Endothelial cell of umbilical vein (primary cell): ENCODE measurements at regions not wholly inside any gene's neighbourhood (a gene's known extent, or its start where the extent isn't known, plus 50 kb on each side); places are given as distances from the start of the nearest gene placed in this dataset.

Source experiments
- BruUV-seq: library from RNA; stranded (reverse); fragments of 400-500 nt; replicated peaks from 2 replicates; lab custom pipeline; 2021; lab: Mats Ljungman, UMichigan
- CTCF ChIA-PET: fragments of 300-600, 350-600 bp; sonication (Branson Sonifier 250); formaldehyde crosslinking; loops from one replicate; lab custom pipeline; 2021; ENCODE audit warnings: antibody characterized with exemption, inconsistent platforms; lab: Charles Lee
- POLR2A ChIA-PET: fragments of 300-600, 350-600 bp; sonication (Branson Sonifier 250); formaldehyde crosslinking; loops from one replicate; lab custom pipeline; 2021; ENCODE audit warnings: antibody characterized with exemption, inconsistent platforms; lab: Charles Lee
- DNase-seq: peaks from one replicate; pipeline ENCODE4 v3.0.0-alpha.2; 2011; ENCODE audit warnings: low read depth, low spot score
- FAIRE-seq: peaks from 2 replicates; lab custom pipeline; 2011; peaks lifted over from hg19 to GRCh38; lab: Jason Lieb, UNC
- H2AFZ ChIP-seq: 2 replicates; pipeline ENCODE4 v1.6.0; 2012; ENCODE audit warnings: low read depth, low read length, control low read depth, inconsistent platforms
- H3K27ac ChIP-seq: 2 replicates; pipeline ENCODE4 v1.5.1; 2011; ENCODE audit warnings: low read depth, mild to moderate bottlenecking, control low read depth, low read length, moderate library complexity; ENCODE audit not compliant: insufficient read depth
- H3K27me3 ChIP-seq, 2 experiments: 2 replicates each; pipeline versions ENCODE4 v1.6.0 to v1.6.1; 2011; ENCODE audit warnings: low read length in 2 of 2, mixed read lengths in 1 of 2; ENCODE audit not compliant: control insufficient read depth in 2 of 2, insufficient read depth in 2 of 2
- H3K36me3 ChIP-seq, 2 experiments: 2 replicates in 1 of 2; 3 replicates in 1 of 2; pipeline ENCODE4 v1.5.1; 2011; ENCODE audit warnings: low read length in 2 of 2, mild to moderate bottlenecking in 1 of 2, moderate library complexity in 1 of 2; ENCODE audit not compliant: control insufficient read depth in 2 of 2, insufficient read depth in 2 of 2; ENCODE audit errors: extremely low read depth in 1 of 2
- H3K4me1 ChIP-seq: 3 replicates; pipeline ENCODE4 v1.5.1; 2011; ENCODE audit warnings: mild to moderate bottlenecking, low read length; ENCODE audit not compliant: control insufficient read depth, insufficient read depth; ENCODE audit errors: extremely low read depth
- H3K4me2 ChIP-seq: 2 replicates; pipeline ENCODE4 v1.6.1; 2011; ENCODE audit warnings: low read length, control low read depth, mixed read lengths; ENCODE audit not compliant: insufficient read depth
- H3K4me3 ChIP-seq, 3 experiments: fragments of 200-600 bp in 1 of 3; sonication (generic), shearing (Covaris generic) in 1 of 3; replicated peaks in 1 of 3; 2 replicates each; pipeline ENCODE4 v1.5.1; 2011 to 2016; ENCODE audit warnings: control low read depth in 3 of 3, low read length in 3 of 3, mild to moderate bottlenecking in 2 of 3, inconsistent platforms in 1 of 3, low read depth in 1 of 3, moderate library complexity in 1 of 3; ENCODE audit not compliant: insufficient read depth in 1 of 3
- H3K79me2 ChIP-seq: 2 replicates; pipeline ENCODE4 v1.6.0; 2012; ENCODE audit warnings: low read length, inconsistent platforms; ENCODE audit not compliant: control insufficient read depth, insufficient read depth
- H3K9ac ChIP-seq: replicated peaks from 2 replicates; pipeline ENCODE3; 2011; ENCODE audit warnings: low read length, control low read depth; ENCODE audit not compliant: insufficient read depth; ENCODE audit errors: extremely low read depth
- H3K9me1 ChIP-seq: replicated peaks from 3 replicates; pipeline ENCODE4 v1.6.0; 2011; ENCODE audit warnings: mild to moderate bottlenecking, low read length; ENCODE audit not compliant: control insufficient read depth, insufficient read depth; ENCODE audit errors: extremely low read depth
- H3K9me3 ChIP-seq: replicated peaks from 2 replicates; pipeline ENCODE4 v1.5.1; 2012; ENCODE audit warnings: low read length, inconsistent platforms; ENCODE audit not compliant: control insufficient read depth, insufficient read depth
- H4K20me1 ChIP-seq: replicated peaks from 2 replicates; pipeline ENCODE3; 2011; ENCODE audit warnings: mild to moderate bottlenecking, low read length; ENCODE audit not compliant: control insufficient read depth, insufficient read depth; ENCODE audit errors: extremely low read depth
- CTCF ChIP-seq, 2 donors: IDR thresholded peaks; 1 replicate in 1 of 2; 2 replicates in 1 of 2; pipeline ENCODE4 v1.5.1; 2011; ENCODE audit warnings: low read length in 2 of 2, mild to moderate bottlenecking in 2 of 2, moderate library complexity in 2 of 2, control low read depth in 1 of 2, inconsistent platforms in 1 of 2, low read depth in 1 of 2; ENCODE audit not compliant: insufficient read depth in 1 of 2; ENCODE audit errors: extremely low read depth in 1 of 2
- EZH2 ChIP-seq: IDR thresholded peaks from 2 replicates; pipeline ENCODE4 v1.6.1; 2012; ENCODE audit warnings: borderline replicate concordance, low read depth, mild to moderate bottlenecking, moderate library complexity, low read length, inconsistent platforms; ENCODE audit not compliant: severe bottlenecking
- FOS ChIP-seq: IDR thresholded peaks from 2 replicates; pipeline ENCODE4 v1.6.1; 2011; ENCODE audit warnings: mild to moderate bottlenecking, low read length, moderate library complexity, borderline replicate concordance; ENCODE audit not compliant: insufficient read depth
- GATA2 ChIP-seq: IDR thresholded peaks from 2 replicates; pipeline ENCODE4 v1.7.0; 2011; ENCODE audit warnings: low read depth, mild to moderate bottlenecking, moderate library complexity, mixed read lengths, low read length; ENCODE audit not compliant: insufficient read length, insufficient read depth
- JUN ChIP-seq: IDR thresholded peaks from 2 replicates; pipeline ENCODE4 v1.6.1; 2011; ENCODE audit warnings: borderline replicate concordance, low read depth; ENCODE audit not compliant: insufficient read length, insufficient read depth
- MAX ChIP-seq: IDR thresholded peaks from 2 replicates; pipeline ENCODE4 v1.6.1; 2011; ENCODE audit not compliant: insufficient read depth, insufficient read length
- MYC ChIP-seq: IDR thresholded peaks from one replicate; pipeline ENCODE4 v1.6.1; 2011; ENCODE audit warnings: mild to moderate bottlenecking, low read depth, low read length
- POLR2A ChIP-seq: IDR thresholded peaks from 2 replicates; pipeline ENCODE4 v1.6.1; 2012; ENCODE audit warnings: low read depth, mild to moderate bottlenecking, control low read depth, low read length
- POLR2AphosphoS5 ChIP-seq: IDR thresholded peaks from 2 replicates; pipeline ENCODE4 v1.6.1; 2012; ENCODE audit warnings: low read depth, mild to moderate bottlenecking, control low read depth, low read length, moderate library complexity; ENCODE audit not compliant: insufficient read depth
- dilution Hi-C: fragments of 300-500 bp; cut with MboI; formaldehyde crosslinking; loops from one replicate; pipeline ENCODE4 v1.15.0; 2019; ENCODE audit warnings: low sequenced_read_pairs; ENCODE audit not compliant: extremely low pct_ligation_motif_present
- intact Hi-C: fragments of 100-400 bp; cut with micrococcal nuclease; formaldehyde crosslinking; loops from one replicate; pipeline ENCODE4 v1.10.0; 2022

DNA sequence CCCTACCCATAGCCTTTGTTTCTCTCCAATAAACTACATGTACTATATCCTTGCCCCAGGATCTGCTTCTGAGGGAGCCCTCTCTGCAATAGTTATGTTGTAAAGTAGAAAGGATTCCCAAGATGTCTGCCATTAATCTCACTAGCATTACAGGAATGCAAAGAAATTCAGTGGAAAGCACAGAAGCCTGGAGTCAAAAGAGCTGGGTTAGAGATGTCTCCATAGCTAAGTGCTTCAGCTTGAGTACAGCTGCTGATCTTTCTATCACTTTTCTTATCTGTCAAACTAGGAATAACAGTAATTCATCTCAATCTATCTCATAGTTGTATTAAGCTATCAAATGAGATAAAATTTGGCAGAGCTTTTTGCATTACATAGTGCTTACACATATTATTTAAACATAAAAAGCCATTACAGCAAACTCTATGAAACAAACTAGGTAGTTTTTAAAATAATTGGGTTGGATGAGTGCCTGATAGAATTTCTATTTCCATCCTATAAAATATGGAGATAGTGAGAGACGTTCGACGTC lies 799.5 kb upstream of the SEMA6D start:
- Histone ChIP-seq H3K9ac (no peak overlapping the region), H3K79me2 (no peaks in the 10 kb centered on the region), H3K9me1 (no peaks in the 10 kb centered on the region), H3K27ac (no peak overlapping the region), H2AFZ (no peak overlapping the region), H3K4me2 (no peak overlapping the region), H3K4me1 (no peaks in the 10 kb centered on the region), H3K9me3 (no peaks in the 10 kb centered on the region), H3K4me3 (no peak overlapping the region), H4K20me1 (no peaks in the 10 kb centered on the region), H3K27me3 (no peaks in the 10 kb centered on the region), H3K36me3 (no peaks in the 10 kb centered on the region)
- ChIA-PET CTCF (no interaction called here), POLR2A (no interaction called here)
- intact Hi-C loops: no loop called here
- dilution Hi-C loops: no loop called here
- no peak for DNase-seq
- BruUV-seq: no TSS peak
- TF ChIP-seq POLR2A (no peak), GATA2 (no peak), CTCF (IDR thresholded peaks at IDR 0.05; ENCODE audit: extremely low read depth in 1 of 2, insufficient read depth in 1 of 2, low read depth in 1 of 2, low read length in 2 of 2) (no peak), FOS (no peak)
- no peak for FAIRE-seq

DNA sequence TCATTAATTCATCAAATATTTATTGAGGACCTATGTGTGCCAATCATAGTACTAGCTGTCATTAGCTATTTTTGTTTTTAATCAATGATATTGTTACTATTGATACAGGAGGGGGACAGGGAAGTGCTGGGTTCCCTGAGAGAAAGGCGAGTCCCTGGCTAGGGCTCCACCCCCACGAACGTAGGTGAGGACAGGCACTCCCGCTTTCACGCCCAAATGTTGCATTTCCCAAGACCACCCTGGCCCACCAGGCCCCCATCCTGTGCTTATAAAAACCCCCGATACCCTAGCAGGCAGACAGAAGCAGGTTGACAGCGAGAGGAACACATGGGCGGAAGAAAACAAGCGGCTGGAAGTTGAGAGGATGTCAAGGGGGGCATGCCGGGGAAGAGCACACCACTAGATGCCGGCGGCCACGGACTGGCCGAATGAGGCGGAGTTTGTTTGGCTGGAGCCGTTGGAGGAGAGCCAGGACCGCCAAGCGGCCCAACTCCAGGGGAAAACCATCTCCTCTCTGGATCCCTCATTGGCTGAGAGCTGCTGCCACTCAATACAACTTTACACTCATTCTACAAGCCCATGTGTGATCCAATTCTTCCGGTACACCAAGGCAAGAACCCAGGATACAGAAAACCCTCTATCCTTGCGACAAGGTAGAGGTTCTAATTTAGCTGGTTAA lies 798.7 kb upstream of the SEMA6D start:
- no TSS peak for BruUV-seq
- H2AFZ ChIP-seq: no peak overlapping the region
- DNase-seq (no peak), FAIRE-seq (no peak)
- POLR2A ChIA-PET: no interaction called here
- no peaks in the 10 kb centered on the region for H3K27me3 ChIP-seq
- H4K20me1 ChIP-seq: no peaks in the 10 kb centered on the region
- no peak overlapping the region for H3K4me2 ChIP-seq
- no peaks in the 10 kb centered on the region for H3K79me2 ChIP-seq
- no peak overlapping the region for H3K27ac ChIP-seq
- CTCF ChIA-PET: no interaction called here
- dilution Hi-C loops (no loop called here), intact Hi-C loops (no loop called here)
- no peak overlapping the region for H3K9ac ChIP-seq
- no peaks in the 10 kb centered on the region for H3K9me3 ChIP-seq
- H3K4me1 ChIP-seq: no peaks in the 10 kb centered on the region
- TF ChIP-seq MYC (no peak), GATA2 (no peak), FOS (no peak), POLR2A (no peak), POLR2AphosphoS5 (no peak), MAX (no peak), CTCF (IDR thresholded peaks at IDR 0.05; ENCODE audit: extremely low read depth in 1 of 2, insufficient read depth in 1 of 2, low read depth in 1 of 2, low read length in 2 of 2) (no peak), JUN (no peak), EZH2 (no peak)
- H3K9me1 ChIP-seq: no peaks in the 10 kb centered on the region
- H3K36me3 ChIP-seq: no peaks in the 10 kb centered on the region
- H3K4me3 ChIP-seq: no peak overlapping the region
